T-helper 17 cell (primary cell): ENCODE measurements at regions not wholly inside any gene's neighbourhood (a gene's known extent, or its start where the extent isn't known, plus 50 kb on each side); places are given as distances from the start of the nearest gene placed in this dataset.

Source experiments
- ATAC-seq: fragments of 150-1000 bp; cut with Tn5 transposase; 2 replicates; pipeline ENCODE4 v1.10.0; 2021; ENCODE audit warnings: mild to moderate bottlenecking, moderate library complexity
- DNase-seq, 3 donors: peaks; one replicate each; pipeline versions ENCODE4 v3.0.0 to v3.0.0-alpha.2; 2020 to 2021
- H3K9me3 ChIP-seq: one replicate; pipeline ENCODE4 v1.7.0; 2013; ENCODE audit warnings: low read length, mild to moderate bottlenecking; ENCODE audit not compliant: control insufficient read depth, poor library complexity, severe bottlenecking
- H3K27ac Mint-ChIP-seq: one replicate; pipeline ENCODE4 v1.8.0; 2022; ENCODE audit warnings: mild to moderate bottlenecking, moderate library complexity, mixed read lengths
- H3K27me3 Mint-ChIP-seq: one replicate; pipeline ENCODE4 v1.8.0; 2022; ENCODE audit warnings: mixed read lengths
- H3K36me3 Mint-ChIP-seq: one replicate; pipeline ENCODE4 v1.8.0; 2022; ENCODE audit warnings: low read depth, mixed read lengths
- H3K4me1 Mint-ChIP-seq: one replicate; pipeline ENCODE4 v1.8.0; 2022; ENCODE audit warnings: mild to moderate bottlenecking, mixed read lengths
- H3K4me3 Mint-ChIP-seq: one replicate; pipeline ENCODE4 v1.8.0; 2022; ENCODE audit warnings: mild to moderate bottlenecking, moderate library complexity, mixed read lengths

- H3K9me3 ChIP-seq: no peaks in the 10 kb centered on the region
- Mint-ChIP-seq H3K27ac (no peak overlapping the region), H3K4me3 (no peak overlapping the region), H3K36me3 (peaks cover 2% of the 10 kb centered on the region), H3K27me3 (peaks cover 13% of the 10 kb centered on the region), H3K4me1 (peaks cover 2% of the 10 kb centered on the region)
- ATAC-seq (no peak), DNase-seq (no peak)
Measured at GRCh38 chr11:104534278-104534677, 364.0 kb downstream of the CASP12 start.

- DNase-seq: no peak
- no peak for ATAC-seq
- H3K27me3 Mint-ChIP-seq: peaks cover 13% of the 10 kb centered on the region
- H3K9me3 ChIP-seq: no peaks in the 10 kb centered on the region
- H3K27ac Mint-ChIP-seq: no peak overlapping the region
- no peak overlapping the region for H3K4me3 Mint-ChIP-seq
- H3K4me1 Mint-ChIP-seq: peaks cover 6% of the 10 kb centered on the region
- peaks cover 2% of the 10 kb centered on the region for H3K36me3 Mint-ChIP-seq
Measured at GRCh38 chr11:104531894-104532293, 366.4 kb downstream of the CASP12 start.

- no peaks in the 10 kb centered on the region for H3K9me3 ChIP-seq
- Mint-ChIP-seq H3K4me3 (no peak overlapping the region), H3K27me3 (peaks cover 13% of the 10 kb centered on the region), H3K36me3 (peaks cover 2% of the 10 kb centered on the region), H3K4me1 (peaks cover 6% of the 10 kb centered on the region), H3K27ac (no peak overlapping the region)
- DNase-seq (no peak), ATAC-seq (peak; percentile 41)
Measured at GRCh38 chr11:104531075-104531474, 367.1 kb upstream of the PDGFD start.

- Mint-ChIP-seq H3K27ac (no peak overlapping the region), H3K4me1 (peaks cover 6% of the 10 kb centered on the region), H3K36me3 (peaks cover 2% of the 10 kb centered on the region), H3K27me3 (peaks cover 13% of the 10 kb centered on the region), H3K4me3 (no peak overlapping the region)
- DNase-seq: no peak
- no peaks in the 10 kb centered on the region for H3K9me3 ChIP-seq
- no peak for ATAC-seq
Measured at GRCh38 chr11:104529906-104530305, 366.0 kb upstream of the PDGFD start.

GRCh38 chr11:104529213-104529612 lies 365.3 kb upstream of the PDGFD start:
- Mint-ChIP-seq H3K27me3 (peaks cover 9% of the 10 kb centered on the region), H3K4me1 (peaks cover 5% of the 10 kb centered on the region), H3K4me3 (no peak overlapping the region), H3K27ac (no peak overlapping the region), H3K36me3 (peaks cover 2% of the 10 kb centered on the region)
- no peaks in the 10 kb centered on the region for H3K9me3 ChIP-seq
- ATAC-seq: no peak
- DNase-seq: no peak

- DNase-seq (no peak), ATAC-seq (no peak)
- peaks cover 4% of the 10 kb centered on the region for H3K4me1 Mint-ChIP-seq
- H3K36me3 Mint-ChIP-seq: no peaks in the 10 kb centered on the region
- no peaks in the 10 kb centered on the region for H3K9me3 ChIP-seq
- H3K4me3 Mint-ChIP-seq: no peak overlapping the region
- no peaks in the 10 kb centered on the region for H3K27me3 Mint-ChIP-seq
- no peak overlapping the region for H3K27ac Mint-ChIP-seq
Measured at GRCh38 chr11:104526006-104526405, 362.1 kb upstream of the PDGFD start.

- H3K27me3 Mint-ChIP-seq: no peaks in the 10 kb centered on the region
- no peak overlapping the region for H3K4me3 Mint-ChIP-seq
- no peaks in the 10 kb centered on the region for H3K9me3 ChIP-seq
- no peaks in the 10 kb centered on the region for H3K36me3 Mint-ChIP-seq
- peaks cover 4% of the 10 kb centered on the region for H3K4me1 Mint-ChIP-seq
- ATAC-seq: no peak
- no peak overlapping the region for H3K27ac Mint-ChIP-seq
- no peak for DNase-seq
Measured at GRCh38 chr11:104525416-104525815, 361.5 kb upstream of the PDGFD start.

GRCh38 chr11:104524254-104524653 lies 360.3 kb upstream of the PDGFD start:
- H3K4me3 Mint-ChIP-seq: no peak overlapping the region
- no peaks in the 10 kb centered on the region for H3K27me3 Mint-ChIP-seq
- H3K4me1 Mint-ChIP-seq: peaks cover 4% of the 10 kb centered on the region
- H3K36me3 Mint-ChIP-seq: no peaks in the 10 kb centered on the region
- H3K9me3 ChIP-seq: no peaks in the 10 kb centered on the region
- ATAC-seq: no peak
- DNase-seq: no peak
- no peak overlapping the region for H3K27ac Mint-ChIP-seq

- Mint-ChIP-seq H3K4me3 (no peak overlapping the region), H3K4me1 (peaks cover 4% of the 10 kb centered on the region), H3K36me3 (no peaks in the 10 kb centered on the region), H3K27me3 (no peaks in the 10 kb centered on the region), H3K27ac (no peak overlapping the region)
- no peak for DNase-seq
- H3K9me3 ChIP-seq: no peaks in the 10 kb centered on the region
- ATAC-seq: no peak
Measured at GRCh38 chr11:104523611-104524010, 359.7 kb upstream of the PDGFD start.

GRCh38 chr11:104522650-104523049 lies 358.7 kb upstream of the PDGFD start:
- H3K9me3 ChIP-seq: no peaks in the 10 kb centered on the region
- no peak for DNase-seq
- Mint-ChIP-seq H3K27ac (no peak overlapping the region), H3K4me3 (no peak overlapping the region), H3K4me1 (peaks cover 4% of the 10 kb centered on the region), H3K27me3 (no peaks in the 10 kb centered on the region), H3K36me3 (no peaks in the 10 kb centered on the region)
- ATAC-seq: no peak

GRCh38 chr11:104522123-104522522 lies 358.2 kb upstream of the PDGFD start:
- H3K9me3 ChIP-seq: no peaks in the 10 kb centered on the region
- ATAC-seq (no peak), DNase-seq (no peak)
- Mint-ChIP-seq H3K27ac (no peak overlapping the region), H3K4me1 (peaks cover 1% of the 10 kb centered on the region), H3K36me3 (no peaks in the 10 kb centered on the region), H3K4me3 (no peak overlapping the region), H3K27me3 (no peaks in the 10 kb centered on the region)

GRCh38 chr11:104510169-104510568 lies 346.2 kb upstream of the PDGFD start:
- no peak for ATAC-seq
- Mint-ChIP-seq H3K4me3 (no peak overlapping the region), H3K4me1 (no peaks in the 10 kb centered on the region), H3K27me3 (peaks cover 4% of the 10 kb centered on the region), H3K27ac (no peak overlapping the region), H3K36me3 (no peaks in the 10 kb centered on the region)
- no peaks in the 10 kb centered on the region for H3K9me3 ChIP-seq
- no peak for DNase-seq

GRCh38 chr11:104490182-104490581 lies 326.2 kb upstream of the PDGFD start:
- ATAC-seq: no peak
- H3K27me3 Mint-ChIP-seq: no peaks in the 10 kb centered on the region
- no peak overlapping the region for H3K27ac Mint-ChIP-seq
- H3K36me3 Mint-ChIP-seq: no peaks in the 10 kb centered on the region
- DNase-seq: no peak
- H3K9me3 ChIP-seq: no peaks in the 10 kb centered on the region
- no peak overlapping the region for H3K4me3 Mint-ChIP-seq
- no peaks in the 10 kb centered on the region for H3K4me1 Mint-ChIP-seq

GRCh38 chr11:104488561-104488960 lies 324.6 kb upstream of the PDGFD start:
- Mint-ChIP-seq H3K27ac (no peak overlapping the region), H3K4me1 (no peaks in the 10 kb centered on the region), H3K27me3 (no peaks in the 10 kb centered on the region), H3K4me3 (no peak overlapping the region), H3K36me3 (no peaks in the 10 kb centered on the region)
- no peak for ATAC-seq
- no peaks in the 10 kb centered on the region for H3K9me3 ChIP-seq
- no peak for DNase-seq
